Activated CD4-positive, CD25-positive, alpha-beta regulatory T cell treated with anti-CD3 and anti-CD28 coated beads, Interleukin-2, amount 50 U/mL, for 72 hours (primary cell): ENCODE measurements at regions not wholly inside any gene's neighbourhood (a gene's known extent, or its start where the extent isn't known, plus 50 kb on each side); places are given as distances from the start of the nearest gene placed in this dataset.
"Not testable (repeated sequence)": the region's sequence is repeated elsewhere in the genome, so short reads cannot be mapped to it uniquely, and the experiment has no call there.

ENCODE experiments used
- DNase-seq: peaks from one replicate; pipeline ENCODE4 v3.0.0; 2021

DNA sequence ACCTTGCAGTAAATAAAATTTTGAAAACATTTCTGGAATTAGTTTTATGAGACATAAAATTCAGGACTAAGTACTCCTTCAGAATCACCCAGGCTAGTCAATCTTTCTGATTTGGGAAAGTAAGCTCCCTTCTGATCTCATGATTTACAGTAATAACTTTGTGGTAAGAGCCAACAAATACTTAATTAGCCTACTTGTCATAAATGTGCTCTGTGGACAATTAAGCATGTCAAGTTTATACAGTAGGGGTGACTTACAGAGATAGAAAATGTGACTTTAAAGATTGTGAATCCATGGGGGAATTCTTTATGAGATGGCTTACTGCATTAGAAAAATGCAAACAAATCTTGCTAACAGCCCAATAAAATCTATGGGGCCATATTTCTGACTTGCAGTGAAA is 616.9 kb upstream of the GHITM start:
- DNase-seq = no peak

GRCh38 chr10:83522881-83523386 is 616.4 kb upstream of the GHITM start:
- no peak for DNase-seq

DNA sequence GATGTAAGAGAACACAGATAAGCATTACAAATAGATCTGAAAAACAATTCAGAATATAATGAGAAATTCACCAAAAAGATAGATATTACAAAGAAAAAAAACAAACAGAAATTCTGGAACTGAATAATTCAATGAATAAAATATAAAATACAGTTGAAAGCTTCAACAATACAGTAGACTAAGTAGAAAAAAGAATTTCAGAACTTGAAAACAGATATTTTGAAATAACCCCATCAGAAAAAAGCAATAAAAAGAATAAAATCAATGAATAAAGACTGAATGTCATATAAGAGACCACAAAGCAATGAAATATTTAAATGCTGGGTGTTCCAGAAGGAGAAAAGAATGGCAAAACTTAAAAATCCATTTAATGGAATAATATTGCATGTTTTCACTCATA is 611.4 kb upstream of the GHITM start:
- DNase-seq = no peak

- DNase-seq = no peak
Observed at GRCh38 chr10:83533290-83533689, 606.0 kb upstream of the GHITM start.

DNA sequence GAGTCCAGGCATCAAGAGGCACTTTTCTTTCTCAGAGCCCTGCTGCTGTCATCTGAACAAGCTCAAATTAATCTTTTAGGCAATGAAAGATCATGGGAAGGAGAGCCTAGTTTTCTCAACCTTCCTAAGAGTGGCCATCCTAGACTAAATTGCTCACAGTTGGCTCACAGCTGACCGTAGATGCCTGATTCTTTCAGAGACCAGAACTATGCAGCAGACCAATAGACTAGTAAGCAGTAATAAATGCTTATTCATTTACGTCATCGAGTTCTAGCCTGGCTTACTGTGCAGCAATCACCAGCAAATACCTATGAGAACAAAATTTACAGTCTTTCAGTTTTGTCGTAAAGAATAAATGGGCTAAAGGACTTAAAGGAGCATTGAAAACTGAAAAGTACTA is 602.9 kb upstream of the GHITM start:
- DNase-seq = no peak

- DNase-seq = no peak
Observed at GRCh38 chr10:83538047-83538446, 601.3 kb upstream of the GHITM start.

DNA sequence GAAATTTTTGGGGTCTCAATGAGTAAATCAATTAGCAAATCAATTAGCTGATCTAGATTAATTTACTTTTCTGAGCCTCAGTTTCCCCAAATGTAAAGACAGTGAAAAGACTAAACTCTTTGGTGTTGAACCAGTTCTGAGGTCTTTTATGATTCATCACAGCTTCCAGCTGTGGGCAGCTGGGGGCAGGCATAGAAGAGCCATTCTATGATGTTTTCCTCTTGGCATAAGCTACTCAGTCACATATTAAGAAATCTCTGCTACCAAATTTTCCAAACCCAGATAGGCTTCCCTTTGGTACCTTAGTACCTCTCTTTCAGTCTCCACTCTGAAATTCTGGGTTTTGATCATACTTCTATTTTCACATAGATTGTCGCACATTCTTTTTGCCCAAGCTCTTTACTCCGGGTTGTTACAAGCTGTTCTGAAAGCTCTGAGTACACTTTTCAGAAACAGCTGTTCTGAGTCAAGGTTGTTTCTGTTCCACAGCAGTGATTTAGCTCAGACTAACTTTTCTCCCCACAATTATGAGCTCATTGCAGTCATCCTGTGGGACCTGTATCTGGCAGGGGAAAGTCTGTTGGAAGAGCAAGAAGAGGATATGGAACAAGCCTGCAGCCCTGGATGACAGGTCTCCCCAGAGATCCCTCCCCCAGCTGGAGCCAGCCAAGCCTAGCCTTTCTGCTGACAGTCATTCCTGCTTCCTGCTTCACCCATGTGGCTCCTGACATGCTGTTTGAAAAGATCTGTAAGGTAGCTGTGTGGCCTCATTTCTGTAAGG is 599.6 kb upstream of the GHITM start:
- no peak for DNase-seq

DNA sequence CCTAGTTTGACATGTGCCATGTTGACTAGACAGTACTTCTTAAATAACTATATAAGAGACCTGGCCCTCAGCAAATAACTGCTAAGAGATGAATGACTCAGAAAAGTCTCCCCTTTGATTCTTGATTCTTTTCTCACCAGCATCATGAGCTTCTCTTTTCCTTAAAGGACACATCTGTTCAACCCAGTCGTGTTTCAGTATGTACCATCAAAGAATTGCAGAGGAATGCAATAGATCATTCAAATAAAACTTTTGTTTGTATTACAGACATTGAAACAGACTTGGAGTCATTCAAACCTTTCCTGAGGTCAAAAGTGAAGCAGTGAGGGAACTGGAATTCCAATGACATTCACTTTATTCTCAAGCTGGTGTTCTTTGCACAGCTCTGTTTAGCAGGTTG is 598.3 kb upstream of the GHITM start:
- no peak for DNase-seq

DNA sequence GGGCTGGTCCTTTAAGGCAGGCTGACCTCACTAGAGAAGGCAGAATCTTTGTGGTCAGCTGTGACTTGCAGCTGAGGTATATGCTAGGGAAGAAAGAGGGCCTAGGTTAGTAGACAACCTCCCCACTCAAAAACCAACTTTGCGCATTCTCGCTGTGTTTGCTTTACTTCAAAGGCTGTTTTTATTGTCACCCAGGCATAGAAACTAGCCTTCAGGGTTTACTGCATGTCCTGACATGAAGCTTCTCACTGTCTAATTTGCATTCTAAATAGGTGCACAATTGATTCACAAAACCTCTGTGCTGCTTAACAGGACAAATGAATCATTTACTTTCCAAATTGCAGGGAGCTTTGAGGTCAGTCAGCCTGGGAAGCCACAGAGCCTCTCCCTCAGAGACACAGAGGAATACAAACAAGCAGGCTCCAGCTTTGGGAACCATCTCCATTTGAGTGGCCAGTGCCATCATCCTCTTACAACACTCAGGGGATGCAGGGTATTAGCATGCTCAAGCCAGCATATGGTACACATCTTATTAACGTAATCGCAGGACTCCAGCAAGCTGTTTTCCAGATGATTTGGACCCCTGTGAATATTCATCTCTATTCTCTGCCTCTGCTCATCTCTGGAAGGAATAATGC is 596.4 kb upstream of the GHITM start:
- DNase-seq = no peak

GRCh38 chr10:83543691-83544462 is 595.4 kb upstream of the GHITM start:
- no peak for DNase-seq

DNA sequence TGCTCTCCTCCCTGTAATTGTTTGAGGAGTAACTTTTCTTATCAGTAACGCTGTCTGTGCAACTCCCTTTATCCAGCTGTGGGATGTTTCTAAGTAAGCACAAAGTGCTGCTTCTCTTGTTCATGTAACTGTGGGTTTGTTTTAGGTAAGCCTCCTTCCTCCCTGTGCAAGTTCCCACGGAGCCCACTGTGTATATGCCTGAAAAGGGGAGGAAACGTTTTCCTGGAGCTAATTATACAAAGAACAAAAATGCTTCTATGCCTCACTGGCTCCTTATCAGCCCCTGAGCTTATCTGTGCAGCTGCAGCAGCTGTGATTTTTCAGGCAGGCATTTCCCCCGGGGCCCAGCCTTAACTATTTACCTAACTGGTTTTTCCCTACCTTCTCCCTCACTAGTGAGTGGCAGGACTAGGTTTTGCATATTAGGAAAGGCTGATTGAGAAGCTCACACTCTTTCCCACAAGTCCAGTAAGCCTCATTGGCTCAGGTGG is 593.4 kb upstream of the GHITM start:
- no peak for DNase-seq

DNA sequence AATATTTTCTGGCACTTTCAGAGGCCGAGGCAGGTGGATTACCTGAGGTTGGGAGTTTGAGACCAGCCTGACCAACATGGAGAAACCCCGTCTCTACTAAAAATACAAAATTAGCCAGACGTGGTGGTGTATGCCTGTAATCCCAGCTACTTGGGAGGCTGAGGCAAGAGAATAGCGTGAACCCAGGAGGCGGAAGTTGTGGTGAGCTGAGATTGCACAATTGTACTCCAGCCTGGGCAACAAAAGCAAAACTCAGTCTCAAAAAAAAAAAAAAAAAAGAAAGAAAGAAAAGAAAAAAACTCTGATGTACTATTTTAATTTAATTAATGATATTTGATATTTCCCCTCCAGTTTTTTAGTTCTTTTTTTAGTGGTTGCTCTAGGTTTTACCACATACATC is 588.1 kb upstream of the GHITM start:
- DNase-seq = not testable (repeated sequence)

GRCh38 chr10:83553366-83553765 is 585.9 kb upstream of the GHITM start:
- no peak for DNase-seq

DNA sequence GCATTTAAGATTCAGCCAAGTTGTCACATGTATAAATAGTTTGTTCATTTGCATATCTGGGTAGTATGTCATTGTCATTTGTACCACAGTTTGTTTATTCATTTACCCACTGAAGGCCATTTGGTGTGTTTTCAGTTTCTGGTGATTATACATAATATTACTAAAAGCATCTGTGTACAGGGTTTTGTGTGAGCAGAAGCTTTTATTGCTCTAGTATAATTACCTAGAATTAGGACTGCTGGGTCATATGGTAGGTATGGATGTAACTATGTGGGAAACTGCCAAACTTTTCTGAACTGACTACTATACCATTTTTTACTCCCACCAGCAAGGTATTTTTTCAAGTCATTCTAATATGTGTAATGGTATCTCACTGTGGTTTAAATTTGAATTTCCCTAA is 584.0 kb upstream of the GHITM start:
- DNase-seq = no peak

DNA sequence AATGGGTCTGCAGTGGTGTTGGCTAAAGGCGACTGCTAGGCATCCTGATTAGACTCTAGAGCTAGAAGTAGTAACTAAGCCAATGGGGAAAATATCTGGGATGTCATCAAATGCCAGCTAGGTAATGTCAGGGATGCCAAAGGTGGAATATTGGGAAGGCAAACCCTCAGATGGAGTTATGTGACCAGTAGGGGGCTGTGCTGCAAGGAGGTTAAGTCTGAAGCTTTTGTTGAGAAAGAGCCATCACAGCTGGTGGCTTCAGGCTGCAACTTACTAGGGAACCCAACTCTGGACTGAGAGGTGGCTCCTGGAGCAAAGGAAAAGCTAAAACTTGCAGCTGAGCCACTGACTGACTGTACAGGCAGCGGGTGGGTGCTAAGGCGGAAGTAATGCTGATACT is 576.9 kb upstream of the GHITM start:
- no peak for DNase-seq

GRCh38 chr10:83564889-83565588 is 574.3 kb upstream of the GHITM start:
- no peak for DNase-seq

DNA sequence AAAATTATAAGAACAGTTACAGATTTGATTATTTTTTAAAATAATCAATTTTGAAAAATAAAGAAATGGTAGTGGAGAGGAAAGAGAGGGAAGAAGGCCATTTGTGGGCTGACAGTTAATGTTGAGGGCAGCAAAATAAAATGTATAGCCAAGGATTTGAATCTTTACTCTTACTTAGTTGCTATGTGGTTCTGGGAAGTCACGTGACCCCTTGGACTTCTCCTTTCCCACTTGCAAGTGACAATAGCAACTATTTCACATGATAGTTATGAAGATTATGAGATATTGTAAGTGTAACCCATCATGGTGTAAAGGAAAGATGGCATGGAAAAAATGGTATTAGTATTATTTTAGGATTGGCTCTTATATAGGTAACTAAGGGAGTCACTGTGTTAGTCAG is 567.3 kb upstream of the GHITM start:
- DNase-seq = no peak

DNA sequence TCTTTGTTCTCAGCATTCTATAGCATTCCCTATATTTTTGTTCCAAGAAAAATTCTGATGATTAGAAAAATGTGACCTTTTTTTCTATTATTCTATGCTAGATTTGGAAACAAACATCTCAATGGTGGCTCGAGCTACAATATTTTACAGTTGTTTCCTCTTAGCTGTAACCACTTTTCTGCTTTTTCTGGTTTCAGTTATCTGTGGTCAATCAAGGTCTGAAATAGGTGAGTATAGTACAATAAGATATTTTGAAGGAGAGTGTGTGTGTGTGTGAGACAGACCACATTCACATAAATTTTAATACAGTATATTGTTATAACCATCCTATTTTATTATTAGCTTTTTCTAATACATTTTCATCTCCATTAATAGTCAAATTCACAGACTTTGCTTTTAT is 564.5 kb upstream of the GHITM start:
- DNase-seq = no peak

DNA sequence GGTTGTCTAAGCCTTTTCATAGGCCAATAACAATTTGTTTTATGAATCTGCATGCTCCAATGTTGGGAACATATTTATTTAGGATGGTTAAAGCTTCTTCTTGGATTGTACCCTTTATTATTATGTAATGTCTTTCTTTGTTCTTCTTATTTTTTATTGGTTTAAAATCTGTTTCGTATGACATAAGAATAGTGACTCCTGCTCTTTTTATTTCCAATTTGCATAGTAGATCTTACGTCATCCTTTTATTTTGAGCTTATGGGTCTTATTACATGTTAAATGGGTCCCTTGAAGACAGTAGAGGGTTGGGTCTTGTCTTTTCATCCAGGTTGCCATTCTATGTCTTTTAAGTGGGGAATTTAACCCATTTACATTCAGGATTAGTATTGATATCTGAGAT is 561.9 kb upstream of the GHITM start:
- DNase-seq = no peak

DNA sequence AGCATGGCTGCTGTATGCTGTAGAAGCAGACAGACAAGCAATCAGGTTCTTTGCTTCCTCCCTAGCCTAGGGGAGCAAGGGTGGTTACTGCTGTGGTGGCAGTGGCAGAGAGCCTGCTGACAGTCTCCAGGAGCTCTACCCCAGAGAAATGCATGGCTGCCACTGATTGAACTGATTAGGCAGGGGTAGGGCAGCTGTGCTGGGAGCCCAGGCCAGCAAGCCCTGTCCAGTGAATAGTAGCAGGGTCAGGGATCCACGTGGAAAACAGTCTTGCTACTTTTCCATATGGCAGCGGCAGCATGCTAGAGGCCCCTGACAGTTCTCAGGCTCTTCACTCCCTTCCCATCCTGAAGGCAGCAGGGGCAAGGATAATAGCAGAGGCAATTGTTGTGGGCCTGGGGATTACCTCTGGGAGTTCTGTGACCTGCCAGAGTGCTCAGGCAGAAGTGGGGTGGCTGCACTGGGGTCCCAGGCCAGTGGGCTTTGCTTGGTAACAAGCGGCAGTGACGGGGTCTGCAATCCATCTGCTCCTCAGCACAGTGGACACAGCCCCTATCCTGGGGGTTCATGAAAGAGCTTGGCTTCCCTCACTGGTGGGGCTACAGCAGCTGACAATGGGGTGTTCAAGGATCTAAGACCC is 558.8 kb upstream of the GHITM start:
- no peak for DNase-seq

GRCh38 chr10:83582407-83583095 is 556.8 kb upstream of the GHITM start:
- DNase-seq = no peak

DNA sequence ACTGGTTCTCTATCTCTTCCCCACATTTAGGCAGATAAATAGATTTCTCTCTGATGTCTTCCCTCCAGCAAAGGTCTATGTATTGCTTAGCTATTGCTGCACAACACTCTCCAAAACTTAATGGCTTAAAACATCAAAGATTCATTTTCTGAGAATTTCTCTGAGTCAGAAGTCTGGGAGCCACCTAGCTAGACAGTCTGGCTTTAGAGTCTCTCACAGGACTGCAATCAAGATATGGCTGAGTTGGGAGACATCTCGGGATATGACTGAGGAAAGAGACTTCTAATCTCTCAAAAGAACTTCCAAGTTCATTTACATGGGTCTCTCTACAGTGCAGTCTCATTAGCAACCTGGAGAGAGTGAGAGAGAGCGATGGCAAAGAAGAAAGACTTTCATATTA is 553.6 kb upstream of the GHITM start:
- DNase-seq = no peak
